Activated CD8-positive, alpha-beta T cell treated with anti-CD3 and anti-CD28 coated beads for 36 hours (primary cell): ENCODE measurements at regions not wholly inside any gene's neighbourhood (a gene's known extent, or its start where the extent isn't known, plus 50 kb on each side); places are given as distances from the start of the nearest gene placed in this dataset.

Experiments used
- ATAC-seq: fragments of 200-7000 bp; cut with Tn5 transposase; one replicate; pipeline ENCODE4 v1.10.0; 2021; ENCODE audit warnings: mild to moderate bottlenecking, moderate library complexity
- CTCF ChIA-PET: fragments of 350-600 bp; sonication (Branson Sonifier 250); formaldehyde crosslinking; loops from one replicate; lab custom pipeline; 2021; ENCODE audit warnings: antibody characterized with exemption; lab: Charles Lee
- POLR2A ChIA-PET: fragments of 350-600 bp; sonication (Branson Sonifier 250); formaldehyde crosslinking; loops from one replicate; lab custom pipeline; 2021; ENCODE audit warnings: antibody characterized with exemption; lab: Charles Lee
- DNase-seq: peaks from one replicate; pipeline ENCODE4 v3.0.0-alpha.2; 2020
- H3K27ac Mint-ChIP-seq: one replicate; pipeline ENCODE4 v1.8.0; 2021; ENCODE audit warnings: mild to moderate bottlenecking, mixed read lengths
- H3K27me3 Mint-ChIP-seq: one replicate; pipeline ENCODE4 v1.8.0; 2021; ENCODE audit warnings: mixed read lengths
- H3K36me3 Mint-ChIP-seq: one replicate; pipeline ENCODE4 v1.8.0; 2021; ENCODE audit warnings: low read depth, mixed read lengths
- H3K4me1 Mint-ChIP-seq: one replicate; pipeline ENCODE4 v1.8.0; 2021; ENCODE audit warnings: low read depth, mixed read lengths
- H3K4me3 Mint-ChIP-seq: one replicate; pipeline ENCODE4 v1.8.0; 2021; ENCODE audit warnings: mild to moderate bottlenecking, moderate library complexity, mixed read lengths
- H3K9me3 Mint-ChIP-seq: one replicate; pipeline ENCODE4 v1.8.0; 2021; ENCODE audit warnings: mixed read lengths
- CTCF ChIP-seq: fragments of 200-600 bp; IDR thresholded peaks from one replicate; pipeline ENCODE4 v1.8.0; 2022; ENCODE audit warnings: antibody characterized with exemption, mild to moderate bottlenecking
- intact Hi-C: fragments of 100-400 bp; cut with micrococcal nuclease; formaldehyde crosslinking; loops from one replicate; pipeline ENCODE4 v1.10.0; 2022

- DNase-seq, result no peak
- no peak for TF ChIP-seq CTCF
- Mint-ChIP-seq H3K27me3 (peaks cover 1% of the 10 kb centered on the region), H3K36me3 (no peaks in the 10 kb centered on the region), H3K27ac (no peak overlapping the region), H3K9me3 (no peaks in the 10 kb centered on the region), H3K4me3 (no peak overlapping the region), H3K4me1 (no peaks in the 10 kb centered on the region)
- ChIA-PET POLR2A (no interaction called here), CTCF (interaction anchor here (1.3 kb wide), 1 partner anchor 11 kb away, joined by 3 read pairs; no protein-coding TSS in a partner anchor)
- no peak for ATAC-seq
- intact Hi-C loops, result no loop called here
These were observed 314.6 kb upstream of the C16orf82 start for GRCh38 chr16:26752166-26752565.

GRCh38 chr16:26756633-26757032 lies 310.1 kb upstream of the C16orf82 start:
- intact Hi-C loops, result no loop called here
- ChIA-PET CTCF (no interaction called here), POLR2A (no interaction called here)
- ATAC-seq (no peak), DNase-seq (no peak)
- peaks cover 2% of the 10 kb centered on the region for H3K27me3 Mint-ChIP-seq
- no peaks in the 10 kb centered on the region for H3K9me3 Mint-ChIP-seq
- TF ChIP-seq CTCF, result no peak
- no peak overlapping the region for H3K4me3 Mint-ChIP-seq
- no peaks in the 10 kb centered on the region for H3K36me3 Mint-ChIP-seq
- no peak overlapping the region for H3K27ac Mint-ChIP-seq
- H3K4me1 Mint-ChIP-seq, result no peaks in the 10 kb centered on the region

GRCh38 chr16:26762594-26762993 lies 304.1 kb upstream of the C16orf82 start:
- CTCF ChIA-PET, result no interaction called here
- H3K4me3 Mint-ChIP-seq, result no peak overlapping the region
- H3K27ac Mint-ChIP-seq, result no peak overlapping the region
- intact Hi-C loops, result no loop called here
- ATAC-seq (no peak), DNase-seq (no peak)
- H3K36me3 Mint-ChIP-seq, result no peaks in the 10 kb centered on the region
- H3K27me3 Mint-ChIP-seq, result peaks cover 8% of the 10 kb centered on the region
- TF ChIP-seq CTCF, result no peak
- H3K9me3 Mint-ChIP-seq, result no peaks in the 10 kb centered on the region
- POLR2A ChIA-PET, result no interaction called here
- H3K4me1 Mint-ChIP-seq, result no peaks in the 10 kb centered on the region

- H3K36me3 Mint-ChIP-seq, result no peaks in the 10 kb centered on the region
- peak; percentile 29 for DNase-seq
- intact Hi-C loops, result no loop called here
- H3K4me3 Mint-ChIP-seq, result no peak overlapping the region
- H3K9me3 Mint-ChIP-seq, result no peaks in the 10 kb centered on the region
- peaks cover 14% of the 10 kb centered on the region for H3K27me3 Mint-ChIP-seq
- POLR2A ChIA-PET, result no interaction called here
- CTCF ChIA-PET, result no interaction called here
- no peaks in the 10 kb centered on the region for H3K4me1 Mint-ChIP-seq
- TF ChIP-seq CTCF, result peak; percentile 48
- no peak overlapping the region for H3K27ac Mint-ChIP-seq
- ATAC-seq, result peak; percentile 56
These were observed 301.6 kb upstream of the C16orf82 start for GRCh38 chr16:26765087-26765486.

GRCh38 chr16:26768385-26769010 lies 298.2 kb upstream of the C16orf82 start:
- no peak for DNase-seq
- POLR2A ChIA-PET, result no interaction called here

More at GRCh38 chr16:26768385-26769010, 298.2 kb upstream of the C16orf82 start:
- Mint-ChIP-seq H3K27me3 (peaks cover 19% of the 10 kb centered on the region), H3K4me3 (no peak overlapping the region), H3K36me3 (no peaks in the 10 kb centered on the region), H3K4me1 (no peaks in the 10 kb centered on the region), H3K9me3 (no peaks in the 10 kb centered on the region), H3K27ac (no peak overlapping the region)
- ATAC-seq, result no peak
- no peak for TF ChIP-seq CTCF
- CTCF ChIA-PET, result no interaction called here
- intact Hi-C loops, result no loop called here
